HCT116 (cell line): ENCODE measurements at regions not wholly inside any gene's neighbourhood (a gene's known extent, or its start where the extent isn't known, plus 50 kb on each side); places are given as distances from the start of the nearest gene placed in this dataset.

Experiments
- ATAC-seq: fragments of 200-7000 bp; cut with Tn5 transposase; 2 replicates; pipeline ENCODE4 v1.9.1; 2020; ENCODE audit warnings: mild to moderate bottlenecking, moderate library complexity
- BruUV-seq: library from RNA; stranded (reverse); fragments of 400-500 nt; replicated peaks from 2 replicates; lab custom pipeline; 2021; lab: Mats Ljungman, UMichigan
- CTCF ChIA-PET: fragments of 300-600 bp; sonication (Branson Sonifier 250); formaldehyde crosslinking; loops from one replicate; lab custom pipeline; 2021; ENCODE audit warnings: antibody characterized with exemption; lab: Charles Lee
- POLR2A ChIA-PET: fragments of 300-600, 350-600 bp; sonication (Branson Sonifier 250); formaldehyde crosslinking; loops from one replicate; lab custom pipeline; 2021; ENCODE audit warnings: antibody characterized with exemption; lab: Charles Lee
- RAD21 ChIA-PET, 2 experiments: fragments of 300-600 bp; sonication (Branson Sonifier 250); formaldehyde crosslinking; loops; one replicate each; lab custom pipeline; 2023; ENCODE audit warnings: low total read pairs in 2 of 2; ENCODE audit not compliant: uncharacterized antibody in 2 of 2, unreplicated experiment in 2 of 2, low non-redundant PET in 1 of 2; lab: Charles Lee
- DNase-seq: peaks from one replicate; pipeline ENCODE4 v3.0.0-alpha.2; 2010; ENCODE audit warnings: low read depth, low spot score
- H2AFZ ChIP-seq: fragments of 200-600 bp; shearing (Covaris generic), sonication (generic); 2 replicates; pipeline ENCODE4 v1.6.1; 2017; ENCODE audit warnings: low read depth, mixed run types, mixed read lengths, antibody characterized with exemption, low read length; ENCODE audit not compliant: poor library complexity, severe bottlenecking
- H3K27ac ChIP-seq: 2 replicates; pipeline ENCODE4 v1.5.1; 2012; ENCODE audit warnings: low read depth, low read length
- H3K27me3 ChIP-seq: fragments of 200-600 bp; sonication (generic); 2 replicates; pipeline ENCODE4 v1.6.1; 2016; ENCODE audit warnings: mixed run types, low read length, mixed read lengths; ENCODE audit not compliant: insufficient read depth
- H3K36me3 ChIP-seq, 2 experiments: fragments of 200-500 bp in 1 of 2; fragments of 200-600 bp in 1 of 2; sonication (Bioruptor generic) in 1 of 2; sonication (generic) in 1 of 2; 2 replicates each; pipeline versions ENCODE4 v1.5.1 to v1.6.1; 2014 to 2016; ENCODE audit warnings: low read length in 2 of 2, inconsistent platforms in 1 of 2, mixed read lengths in 1 of 2, mixed run types in 1 of 2; ENCODE audit not compliant: insufficient read depth in 2 of 2, control insufficient read depth in 1 of 2
- H3K4me1 ChIP-seq, 2 experiments: fragments of 200-600 bp in 1 of 2; sonication (generic) in 1 of 2; 2 replicates each; pipeline versions ENCODE4 v1.5.1 to v1.6.1; 2012 to 2017; ENCODE audit warnings: low read length in 2 of 2, inconsistent platforms in 1 of 2, mild to moderate bottlenecking in 1 of 2, mixed read lengths in 1 of 2, mixed run types in 1 of 2, moderate library complexity in 1 of 2; ENCODE audit not compliant: insufficient read depth in 2 of 2, control insufficient read depth in 1 of 2
- H3K4me2 ChIP-seq: fragments of 200-600 bp; sonication (generic); 2 replicates; pipeline ENCODE4 v1.6.1; 2017; ENCODE audit warnings: mixed run types, low read length, mixed read lengths
- H3K4me3 ChIP-seq, 2 experiments: fragments of 200-600 bp in 1 of 2; sonication (generic) in 1 of 2; replicated peaks in 1 of 2; 2 replicates each; pipeline ENCODE4 v1.5.1; 2011 to 2016; ENCODE audit warnings: low read length in 2 of 2, control low read depth in 1 of 2, low read depth in 1 of 2, mild to moderate bottlenecking in 1 of 2, mixed read lengths in 1 of 2, mixed run types in 1 of 2
- H3K79me2 ChIP-seq: fragments of 200-600 bp; sonication (generic); 2 replicates; pipeline ENCODE4 v1.6.1; 2017; ENCODE audit warnings: mild to moderate bottlenecking, mixed run types, low read length, moderate library complexity, mixed read lengths; ENCODE audit not compliant: insufficient read depth
- H3K9ac ChIP-seq: fragments of 200-600 bp; sonication (generic); 2 replicates; pipeline ENCODE4 v1.6.1; 2016; ENCODE audit warnings: low read length, mixed read lengths
- H3K9me2 ChIP-seq: fragments of 200-600 bp; sonication (generic), shearing (Covaris generic); 2 replicates; pipeline ENCODE4 v1.6.1; 2017; ENCODE audit warnings: mixed run types, mild to moderate bottlenecking, moderate library complexity; ENCODE audit not compliant: insufficient read depth
- H3K9me3 ChIP-seq, 2 experiments: fragments of 200-500 bp in 1 of 2; fragments of 200-600 bp in 1 of 2; sonication (Bioruptor generic) in 1 of 2; sonication (generic) in 1 of 2; 2 replicates each; pipeline ENCODE4 v1.6.1; 2014 to 2017; ENCODE audit warnings: low read length in 2 of 2, mixed read lengths in 2 of 2, inconsistent platforms in 1 of 2, low read depth in 1 of 2, mild to moderate bottlenecking in 1 of 2, mixed run types in 1 of 2, moderate library complexity in 1 of 2; ENCODE audit not compliant: control insufficient read depth in 1 of 2, insufficient read depth in 1 of 2
- H4K20me1 ChIP-seq: fragments of 200-600 bp; sonication (generic), shearing (Covaris generic); 2 replicates; pipeline ENCODE4 v1.6.1; 2017; ENCODE audit warnings: mixed run types, mild to moderate bottlenecking, moderate library complexity; ENCODE audit not compliant: insufficient read depth
- SRF ChIP-seq: IDR thresholded peaks from 2 replicates; pipeline ENCODE4 v1.6.1; 2012; ENCODE audit warnings: low read depth
- intact Hi-C: fragments of 100-400 bp; cut with micrococcal nuclease; formaldehyde crosslinking; loops from 2 replicates; pipeline ENCODE4 v1.10.0; 2022
- TF ChIP-seq, protein P1 (sequence below), 3 experiments: fragments of 200-600 bp in 1 of 3; sonication (generic) in 1 of 3; IDR thresholded peaks in 2 of 3; conservative IDR thresholded peaks in 1 of 3; 2 replicates each; pipeline ENCODE4 v1.5.1; 2012 to 2017; ENCODE audit warnings: low read depth in 2 of 3, low read length in 2 of 3, antibody characterized with exemption in 1 of 3, borderline replicate concordance in 1 of 3, control low read depth in 1 of 3, mild to moderate bottlenecking in 1 of 3, mixed read lengths in 1 of 3, mixed run types in 1 of 3, moderate library complexity in 1 of 3; ENCODE audit not compliant: insufficient read depth in 1 of 3
- TF ChIP-seq, protein P2 (sequence below): IDR thresholded peaks from 2 replicates; pipeline ENCODE4 v1.6.1; 2012; ENCODE audit warnings: low read depth

DNA sequence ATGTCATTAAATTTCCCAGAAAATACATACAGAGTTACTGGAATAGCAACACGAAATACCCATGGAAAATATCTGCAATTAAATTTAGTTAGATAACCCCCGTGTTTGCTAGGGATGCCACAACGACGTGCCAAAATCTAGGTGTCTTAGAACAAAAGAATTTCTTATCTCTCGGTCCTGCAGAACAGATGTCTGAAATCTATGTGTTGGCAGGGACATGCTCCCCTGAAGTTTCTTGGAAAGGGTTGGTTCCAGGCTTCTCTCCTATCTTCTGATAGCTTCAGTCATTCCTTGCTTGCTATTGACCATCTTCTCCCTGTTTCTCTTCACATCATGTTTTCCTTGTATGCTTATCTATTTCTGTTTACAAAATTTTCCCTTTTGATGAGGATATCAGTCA is 1067.0 kb downstream of the CDH18 start:
- Histone ChIP-seq H3K36me3 (no peaks in the 10 kb centered on the region), H3K9ac (no peak overlapping the region), H3K79me2 (no peaks in the 10 kb centered on the region), H3K9me3 (peaks cover 5 to 18% of the 10 kb centered on the region in 2 experiments; a peak in 2 of 4 replicates), H3K4me3 (no peak overlapping the region), H4K20me1 (no peaks in the 10 kb centered on the region), H3K27me3 (no peaks in the 10 kb centered on the region), H3K9me2 (no peaks in the 10 kb centered on the region), H3K27ac (no peak overlapping the region), H3K4me2 (no peak overlapping the region), H2AFZ (no peak overlapping the region), H3K4me1 (no peaks in the 10 kb centered on the region)
- CTCF ChIA-PET = no interaction called here
- no peak for DNase-seq
- POLR2A ChIA-PET = no interaction called here
- RAD21 ChIA-PET = no interaction called here
- no TSS peak for BruUV-seq
- intact Hi-C loops = no loop called here
- TF ChIP-seq, protein P1, sequence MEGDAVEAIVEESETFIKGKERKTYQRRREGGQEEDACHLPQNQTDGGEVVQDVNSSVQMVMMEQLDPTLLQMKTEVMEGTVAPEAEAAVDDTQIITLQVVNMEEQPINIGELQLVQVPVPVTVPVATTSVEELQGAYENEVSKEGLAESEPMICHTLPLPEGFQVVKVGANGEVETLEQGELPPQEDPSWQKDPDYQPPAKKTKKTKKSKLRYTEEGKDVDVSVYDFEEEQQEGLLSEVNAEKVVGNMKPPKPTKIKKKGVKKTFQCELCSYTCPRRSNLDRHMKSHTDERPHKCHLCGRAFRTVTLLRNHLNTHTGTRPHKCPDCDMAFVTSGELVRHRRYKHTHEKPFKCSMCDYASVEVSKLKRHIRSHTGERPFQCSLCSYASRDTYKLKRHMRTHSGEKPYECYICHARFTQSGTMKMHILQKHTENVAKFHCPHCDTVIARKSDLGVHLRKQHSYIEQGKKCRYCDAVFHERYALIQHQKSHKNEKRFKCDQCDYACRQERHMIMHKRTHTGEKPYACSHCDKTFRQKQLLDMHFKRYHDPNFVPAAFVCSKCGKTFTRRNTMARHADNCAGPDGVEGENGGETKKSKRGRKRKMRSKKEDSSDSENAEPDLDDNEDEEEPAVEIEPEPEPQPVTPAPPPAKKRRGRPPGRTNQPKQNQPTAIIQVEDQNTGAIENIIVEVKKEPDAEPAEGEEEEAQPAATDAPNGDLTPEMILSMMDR (IDR thresholded peaks at IDR 0.05 in 2 of 3, conservative IDR thresholded peaks at IDR 0.05 in 1 of 3; ENCODE audit: borderline replicate concordance in 1 of 3, insufficient read depth in 1 of 3, low read depth in 2 of 3, low read length in 2 of 3) = no peak
- TF ChIP-seq SRF = no peak
- TF ChIP-seq, protein P2, sequence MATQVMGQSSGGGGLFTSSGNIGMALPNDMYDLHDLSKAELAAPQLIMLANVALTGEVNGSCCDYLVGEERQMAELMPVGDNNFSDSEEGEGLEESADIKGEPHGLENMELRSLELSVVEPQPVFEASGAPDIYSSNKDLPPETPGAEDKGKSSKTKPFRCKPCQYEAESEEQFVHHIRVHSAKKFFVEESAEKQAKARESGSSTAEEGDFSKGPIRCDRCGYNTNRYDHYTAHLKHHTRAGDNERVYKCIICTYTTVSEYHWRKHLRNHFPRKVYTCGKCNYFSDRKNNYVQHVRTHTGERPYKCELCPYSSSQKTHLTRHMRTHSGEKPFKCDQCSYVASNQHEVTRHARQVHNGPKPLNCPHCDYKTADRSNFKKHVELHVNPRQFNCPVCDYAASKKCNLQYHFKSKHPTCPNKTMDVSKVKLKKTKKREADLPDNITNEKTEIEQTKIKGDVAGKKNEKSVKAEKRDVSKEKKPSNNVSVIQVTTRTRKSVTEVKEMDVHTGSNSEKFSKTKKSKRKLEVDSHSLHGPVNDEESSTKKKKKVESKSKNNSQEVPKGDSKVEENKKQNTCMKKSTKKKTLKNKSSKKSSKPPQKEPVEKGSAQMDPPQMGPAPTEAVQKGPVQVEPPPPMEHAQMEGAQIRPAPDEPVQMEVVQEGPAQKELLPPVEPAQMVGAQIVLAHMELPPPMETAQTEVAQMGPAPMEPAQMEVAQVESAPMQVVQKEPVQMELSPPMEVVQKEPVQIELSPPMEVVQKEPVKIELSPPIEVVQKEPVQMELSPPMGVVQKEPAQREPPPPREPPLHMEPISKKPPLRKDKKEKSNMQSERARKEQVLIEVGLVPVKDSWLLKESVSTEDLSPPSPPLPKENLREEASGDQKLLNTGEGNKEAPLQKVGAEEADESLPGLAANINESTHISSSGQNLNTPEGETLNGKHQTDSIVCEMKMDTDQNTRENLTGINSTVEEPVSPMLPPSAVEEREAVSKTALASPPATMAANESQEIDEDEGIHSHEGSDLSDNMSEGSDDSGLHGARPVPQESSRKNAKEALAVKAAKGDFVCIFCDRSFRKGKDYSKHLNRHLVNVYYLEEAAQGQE = no peak
- ATAC-seq = no peak
